GM12801 (cell line): ENCODE measurements at regions not wholly inside any gene's neighbourhood (a gene's known extent, or its start where the extent isn't known, plus 50 kb on each side); places are given as distances from the start of the nearest gene placed in this dataset.

Experiments used
- CTCF ChIP-seq: IDR thresholded peaks from one replicate; pipeline ENCODE4 v1.5.1; 2011; ENCODE audit warnings: control low read depth; ENCODE audit not compliant: insufficient read length; ENCODE audit errors: extremely low read depth

- no peak for TF ChIP-seq CTCF
Measured at GRCh38 chr13:104491916-104492315, 1425.7 kb upstream of the SLC10A2 start.

- TF ChIP-seq CTCF: no peak
Measured at GRCh38 chr13:104487006-104487405, 1420.8 kb upstream of the SLC10A2 start.

DNA sequence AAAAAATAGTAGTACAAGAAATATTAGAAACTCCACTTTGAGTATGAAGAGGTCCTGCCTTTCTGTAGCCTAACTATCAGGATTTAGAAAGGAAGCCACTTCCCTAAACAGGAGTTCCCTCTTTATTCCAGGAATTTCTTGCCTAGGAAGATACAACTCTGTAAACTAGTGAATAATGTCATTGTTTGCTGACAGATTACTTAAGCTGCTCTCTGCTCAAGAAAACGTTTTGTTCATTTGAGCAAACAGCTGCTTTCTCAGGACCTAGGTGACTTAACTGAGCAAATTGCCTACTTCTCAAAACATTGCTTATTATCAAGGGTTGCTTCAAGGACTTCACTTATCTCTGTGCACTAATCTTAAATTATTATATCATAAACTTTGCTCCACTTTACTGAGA, 1419.4 kb upstream of the SLC10A2 start:
- no peak for TF ChIP-seq CTCF

GRCh38 chr13:104483631-104484030, 1417.4 kb upstream of the SLC10A2 start:
- no peak for TF ChIP-seq CTCF

GRCh38 chr13:104477261-104477660, 1411.0 kb upstream of the SLC10A2 start:
- no peak for TF ChIP-seq CTCF

DNA sequence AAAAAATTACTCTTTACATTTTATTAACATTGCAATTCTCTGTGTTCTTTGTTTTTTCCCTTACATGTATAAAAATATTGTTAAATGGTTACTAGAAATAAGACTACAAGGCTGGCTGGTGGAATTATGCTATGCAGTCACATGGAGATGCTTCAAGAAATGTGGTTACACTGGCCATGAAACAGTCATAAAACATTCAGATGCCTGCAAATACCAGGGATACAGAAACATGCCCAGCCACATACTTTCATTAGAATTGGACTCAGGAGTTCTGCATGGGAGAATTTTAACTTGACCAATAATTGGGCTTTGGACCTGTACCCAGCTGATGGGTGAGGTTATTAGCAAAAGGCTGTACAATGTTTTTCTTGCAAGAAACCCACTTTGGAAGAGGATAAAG, 1407.7 kb upstream of the SLC10A2 start:
- no peak for TF ChIP-seq CTCF

- no peak for TF ChIP-seq CTCF
Measured at GRCh38 chr13:104466016-104466415, 1399.8 kb upstream of the SLC10A2 start.

DNA sequence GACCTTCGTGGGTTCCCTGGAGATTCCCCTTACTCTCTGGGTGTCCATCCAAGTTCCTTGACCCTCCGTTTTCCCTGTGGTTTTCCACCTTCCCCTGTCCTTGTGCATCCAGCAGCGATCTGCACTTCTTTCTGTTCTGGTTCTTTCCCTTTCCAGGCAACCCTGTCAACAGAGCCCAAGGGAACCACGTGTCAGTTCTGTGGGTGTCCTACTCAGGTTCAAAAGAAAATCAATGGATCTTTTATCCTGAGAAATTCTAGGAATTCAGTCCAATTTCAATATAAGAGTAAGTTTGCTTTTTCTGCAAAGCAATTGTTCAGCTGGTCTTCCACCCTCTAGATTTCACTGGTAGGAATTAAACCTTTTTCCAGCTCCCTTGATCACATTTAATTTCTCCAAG, 1394.8 kb upstream of the SLC10A2 start:
- TF ChIP-seq CTCF: no peak
